GM23338 (cell line): ENCODE measurements at regions not wholly inside any gene's neighbourhood (a gene's known extent, or its start where the extent isn't known, plus 50 kb on each side); places are given as distances from the start of the nearest gene placed in this dataset. TPM values are rescaled to one million over a fixed set of nuclear protein-coding genes. Genes with fewer than 3 reads are reported as not detected.

Source experiments
- ATAC-seq: fragments of 200-7000 bp; cut with Tn5 transposase; 3 replicates; pipeline ENCODE4 v1.9.1; 2020
- DNase-seq: peaks from one replicate; pipeline ENCODE4 v3.0.0-alpha.2; 2015; ENCODE audit warnings: low spot score
- H2AFZ ChIP-seq: fragments of 200-600 bp; sonication (generic); 2 replicates; pipeline ENCODE4 v1.8.0; 2016; ENCODE audit warnings: antibody characterized with exemption, mild to moderate bottlenecking, moderate library complexity
- H3F3A ChIP-seq: fragments of 200-600 bp; sonication (generic); replicated peaks from 2 replicates; pipeline ENCODE4 v1.8.0; 2017; ENCODE audit warnings: antibody characterized with exemption, mixed run types, low read depth
- H3K27ac ChIP-seq: fragments of 200-600 bp; sonication (generic); 2 replicates; pipeline ENCODE4 v1.6.1; 2016; ENCODE audit warnings: low read depth
- H3K27me3 ChIP-seq: fragments of 200-600 bp; sonication (generic); 2 replicates; pipeline ENCODE4 v1.8.0; 2016; ENCODE audit warnings: mild to moderate bottlenecking, mixed run types, moderate library complexity; ENCODE audit not compliant: insufficient read depth
- H3K36me3 ChIP-seq: fragments of 200-600 bp; sonication (generic); 2 replicates; pipeline ENCODE4 v1.8.0; 2016; ENCODE audit warnings: mild to moderate bottlenecking; ENCODE audit not compliant: insufficient read depth
- H3K4me1 ChIP-seq: fragments of 200-600 bp; sonication (generic); 2 replicates; pipeline ENCODE4 v1.8.0; 2016; ENCODE audit warnings: mild to moderate bottlenecking, moderate library complexity; ENCODE audit not compliant: insufficient read depth
- H3K4me2 ChIP-seq: fragments of 200-600 bp; sonication (generic); 2 replicates; pipeline ENCODE4 v1.7.1; 2017; ENCODE audit warnings: mixed run types
- H3K4me3 ChIP-seq: fragments of 200-600 bp; sonication (generic); 2 replicates; pipeline ENCODE4 v1.6.1; 2016; ENCODE audit warnings: mixed run types
- H3K79me2 ChIP-seq: fragments of 200-600 bp; sonication (generic); replicated peaks from 2 replicates; pipeline ENCODE4 v1.8.0; 2017; ENCODE audit warnings: mild to moderate bottlenecking; ENCODE audit not compliant: insufficient read depth
- H3K9me2 ChIP-seq: fragments of 200-600 bp; sonication (generic); 2 replicates; pipeline ENCODE4 v1.8.0; 2017; ENCODE audit not compliant: insufficient read depth
- H4K20me1 ChIP-seq: fragments of 200-600 bp; sonication (generic); replicated peaks from 2 replicates; pipeline ENCODE4 v1.8.0; 2017; ENCODE audit warnings: mild to moderate bottlenecking; ENCODE audit not compliant: insufficient read depth
- H3K27ac Mint-ChIP-seq: 2 replicates; pipeline ENCODE4 v1.8.0; 2020; ENCODE audit warnings: inconsistent platforms, mild to moderate bottlenecking, moderate library complexity, mixed read lengths
- H3K27me3 Mint-ChIP-seq: 3 replicates; pipeline ENCODE4 v1.8.0; 2022; ENCODE audit warnings: low read depth, mild to moderate bottlenecking, moderate library complexity, mixed read lengths, inconsistent platforms; ENCODE audit not compliant: insufficient read depth, poor library complexity
- H3K36me3 Mint-ChIP-seq: 3 replicates; pipeline ENCODE4 v1.8.0; 2021; ENCODE audit warnings: low read depth, mild to moderate bottlenecking, inconsistent platforms, moderate library complexity, mixed read lengths
- H3K4me1 Mint-ChIP-seq: 3 replicates; pipeline ENCODE4 v1.8.0; 2020; ENCODE audit warnings: mild to moderate bottlenecking, inconsistent platforms, mixed read lengths
- H3K4me3 Mint-ChIP-seq: 3 replicates; pipeline ENCODE4 v1.8.0; 2021; ENCODE audit warnings: moderate library complexity, mild to moderate bottlenecking, inconsistent platforms, mixed read lengths
- H3K9me3 Mint-ChIP-seq: 3 replicates; pipeline ENCODE4 v1.8.0; 2020; ENCODE audit warnings: moderate library complexity, mild to moderate bottlenecking, inconsistent platforms, mixed read lengths
- STAT1 ChIP-seq: IDR thresholded peaks from one replicate; pipeline ENCODE4 v1.6.1; 2016; ENCODE audit warnings: antibody characterized with exemption; ENCODE audit not compliant: unreplicated experiment
- ZNF114 ChIP-seq: fragments of 250-450 bp; sonication (Bioruptor Pico); IDR thresholded peaks from 2 replicates; pipeline ENCODE4 v1.5.0; 2020; ENCODE audit warnings: mild to moderate bottlenecking, moderate library complexity
- ZNF331 ChIP-seq: fragments of 250-450 bp; sonication (Bioruptor Pico); IDR thresholded peaks from 2 replicates; pipeline ENCODE4 v1.5.0; 2020; ENCODE audit warnings: low read depth, mild to moderate bottlenecking, moderate library complexity
- small RNA-seq: library from RNA; depleted of rRNA; stranded (forward); fragments of <200 nt; gene quantifications from one replicate; pipeline ENCODE3, GENCODE V24; 2014; ENCODE audit warnings: low replicate concordance
- TF ChIP-seq, protein P1 (sequence below): IDR thresholded peaks from one replicate; pipeline ENCODE4 v1.6.1; 2018; ENCODE audit warnings: antibody characterized with exemption; ENCODE audit not compliant: unreplicated experiment
- TF ChIP-seq, protein P2 (sequence below), 2 experiments: fragments of 200-600 bp in 1 of 2; sonication (generic) in 1 of 2; conservative IDR thresholded peaks; 2 replicates each; pipeline versions ENCODE4 v1.5.1 to v1.6.1; 2016 to 2017; ENCODE audit warnings: antibody characterized with exemption in 2 of 2, low read depth in 2 of 2, mild to moderate bottlenecking in 2 of 2, moderate library complexity in 1 of 2

DNA sequence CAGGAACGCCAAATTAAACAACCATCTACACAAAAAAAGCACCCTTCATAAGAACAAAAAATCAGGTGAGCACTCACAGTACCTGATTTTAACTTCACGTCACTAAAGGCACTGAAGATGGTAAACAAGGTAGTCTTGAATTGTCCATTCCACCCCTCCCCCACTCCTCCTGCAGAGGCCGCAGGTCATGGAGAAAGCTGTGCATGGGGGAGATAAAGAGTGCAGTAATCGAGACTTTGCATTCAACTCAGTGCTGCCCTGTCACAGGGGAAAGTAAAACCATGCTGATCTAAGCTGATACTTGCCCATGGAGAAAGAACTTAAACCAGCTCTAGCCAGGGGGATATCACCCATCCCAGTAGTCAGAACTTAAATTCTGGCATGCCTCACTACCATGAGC lies 61.4 kb upstream of the LRIF1 start (continued):
- TF ChIP-seq STAT1 (no peak), ZNF114 (CRISPR knock-in tag) (no peak)
- TF ChIP-seq, protein P1, sequence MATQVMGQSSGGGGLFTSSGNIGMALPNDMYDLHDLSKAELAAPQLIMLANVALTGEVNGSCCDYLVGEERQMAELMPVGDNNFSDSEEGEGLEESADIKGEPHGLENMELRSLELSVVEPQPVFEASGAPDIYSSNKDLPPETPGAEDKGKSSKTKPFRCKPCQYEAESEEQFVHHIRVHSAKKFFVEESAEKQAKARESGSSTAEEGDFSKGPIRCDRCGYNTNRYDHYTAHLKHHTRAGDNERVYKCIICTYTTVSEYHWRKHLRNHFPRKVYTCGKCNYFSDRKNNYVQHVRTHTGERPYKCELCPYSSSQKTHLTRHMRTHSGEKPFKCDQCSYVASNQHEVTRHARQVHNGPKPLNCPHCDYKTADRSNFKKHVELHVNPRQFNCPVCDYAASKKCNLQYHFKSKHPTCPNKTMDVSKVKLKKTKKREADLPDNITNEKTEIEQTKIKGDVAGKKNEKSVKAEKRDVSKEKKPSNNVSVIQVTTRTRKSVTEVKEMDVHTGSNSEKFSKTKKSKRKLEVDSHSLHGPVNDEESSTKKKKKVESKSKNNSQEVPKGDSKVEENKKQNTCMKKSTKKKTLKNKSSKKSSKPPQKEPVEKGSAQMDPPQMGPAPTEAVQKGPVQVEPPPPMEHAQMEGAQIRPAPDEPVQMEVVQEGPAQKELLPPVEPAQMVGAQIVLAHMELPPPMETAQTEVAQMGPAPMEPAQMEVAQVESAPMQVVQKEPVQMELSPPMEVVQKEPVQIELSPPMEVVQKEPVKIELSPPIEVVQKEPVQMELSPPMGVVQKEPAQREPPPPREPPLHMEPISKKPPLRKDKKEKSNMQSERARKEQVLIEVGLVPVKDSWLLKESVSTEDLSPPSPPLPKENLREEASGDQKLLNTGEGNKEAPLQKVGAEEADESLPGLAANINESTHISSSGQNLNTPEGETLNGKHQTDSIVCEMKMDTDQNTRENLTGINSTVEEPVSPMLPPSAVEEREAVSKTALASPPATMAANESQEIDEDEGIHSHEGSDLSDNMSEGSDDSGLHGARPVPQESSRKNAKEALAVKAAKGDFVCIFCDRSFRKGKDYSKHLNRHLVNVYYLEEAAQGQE: no peak

DNA sequence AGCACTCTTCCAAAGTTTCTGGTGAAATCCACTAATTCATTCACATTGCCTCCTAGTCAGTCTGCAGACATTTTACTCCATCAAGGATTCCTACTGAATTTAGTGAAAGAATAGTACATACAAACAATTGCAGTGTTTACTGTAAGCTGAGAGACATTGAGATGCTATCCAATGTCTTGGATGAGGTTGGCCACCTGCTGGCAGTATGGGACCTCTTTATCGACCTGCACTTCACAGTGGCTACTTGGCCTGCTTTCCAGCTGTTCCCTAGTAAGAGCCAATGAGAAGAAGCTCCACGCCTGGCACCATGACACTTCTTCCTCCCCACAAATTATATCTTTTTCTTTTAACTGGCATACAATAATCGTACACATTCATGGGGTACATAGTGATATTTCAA lies 51.5 kb upstream of the LRIF1 start:
- DNase-seq: peak; percentile 15
- Mint-ChIP-seq H3K27ac (no peak overlapping the region), H3K4me1 (no peaks in the 10 kb centered on the region), H3K4me3 (no peak overlapping the region), H3K9me3 (peaks cover 26% of the 10 kb centered on the region), H3K36me3 (no peaks in the 10 kb centered on the region), H3K27me3 (no peaks in the 10 kb centered on the region)
- Histone ChIP-seq H3K9me2 (peaks cover 4% of the 10 kb centered on the region; the same call in 1 of the 2 replicates), H3K27me3 (no peaks in the 10 kb centered on the region), H3K79me2 (no peaks in the 10 kb centered on the region), H3K4me2 (no peak overlapping the region), H4K20me1 (no peaks in the 10 kb centered on the region), H3K4me1 (no peaks in the 10 kb centered on the region), H3F3A (no peaks in the 10 kb centered on the region), H2AFZ (0 out of 2 replicates have a peak overlapping the region, but pooled peaks have one; percentile 52), H3K36me3 (no peaks in the 10 kb centered on the region), H3K27ac (no peak overlapping the region), H3K4me3 (no peak overlapping the region)
- TF ChIP-seq, protein P2, sequence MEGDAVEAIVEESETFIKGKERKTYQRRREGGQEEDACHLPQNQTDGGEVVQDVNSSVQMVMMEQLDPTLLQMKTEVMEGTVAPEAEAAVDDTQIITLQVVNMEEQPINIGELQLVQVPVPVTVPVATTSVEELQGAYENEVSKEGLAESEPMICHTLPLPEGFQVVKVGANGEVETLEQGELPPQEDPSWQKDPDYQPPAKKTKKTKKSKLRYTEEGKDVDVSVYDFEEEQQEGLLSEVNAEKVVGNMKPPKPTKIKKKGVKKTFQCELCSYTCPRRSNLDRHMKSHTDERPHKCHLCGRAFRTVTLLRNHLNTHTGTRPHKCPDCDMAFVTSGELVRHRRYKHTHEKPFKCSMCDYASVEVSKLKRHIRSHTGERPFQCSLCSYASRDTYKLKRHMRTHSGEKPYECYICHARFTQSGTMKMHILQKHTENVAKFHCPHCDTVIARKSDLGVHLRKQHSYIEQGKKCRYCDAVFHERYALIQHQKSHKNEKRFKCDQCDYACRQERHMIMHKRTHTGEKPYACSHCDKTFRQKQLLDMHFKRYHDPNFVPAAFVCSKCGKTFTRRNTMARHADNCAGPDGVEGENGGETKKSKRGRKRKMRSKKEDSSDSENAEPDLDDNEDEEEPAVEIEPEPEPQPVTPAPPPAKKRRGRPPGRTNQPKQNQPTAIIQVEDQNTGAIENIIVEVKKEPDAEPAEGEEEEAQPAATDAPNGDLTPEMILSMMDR (conservative IDR thresholded peaks at IDR 0.05; ENCODE audit: low read depth in 2 of 2): peak in 1 of 2 experiments; percentile 28; a peak in 2 of 4 replicates
- TF ChIP-seq ZNF331 (CRISPR knock-in tag): no peak
- ATAC-seq: no peak; the same call in 2 of the 3 replicates

Small RNAs in the stretch of these regions (small RNA-seq; reads per million reads assigned to genes)
- gene RNA5SP54: not detected
